ENCODE measurements at regions not wholly inside any gene's neighbourhood (a gene's known extent, or its start where the extent isn't known, plus 50 kb on each side); places are given as distances from the start of the nearest gene placed in this dataset.

DNA sequence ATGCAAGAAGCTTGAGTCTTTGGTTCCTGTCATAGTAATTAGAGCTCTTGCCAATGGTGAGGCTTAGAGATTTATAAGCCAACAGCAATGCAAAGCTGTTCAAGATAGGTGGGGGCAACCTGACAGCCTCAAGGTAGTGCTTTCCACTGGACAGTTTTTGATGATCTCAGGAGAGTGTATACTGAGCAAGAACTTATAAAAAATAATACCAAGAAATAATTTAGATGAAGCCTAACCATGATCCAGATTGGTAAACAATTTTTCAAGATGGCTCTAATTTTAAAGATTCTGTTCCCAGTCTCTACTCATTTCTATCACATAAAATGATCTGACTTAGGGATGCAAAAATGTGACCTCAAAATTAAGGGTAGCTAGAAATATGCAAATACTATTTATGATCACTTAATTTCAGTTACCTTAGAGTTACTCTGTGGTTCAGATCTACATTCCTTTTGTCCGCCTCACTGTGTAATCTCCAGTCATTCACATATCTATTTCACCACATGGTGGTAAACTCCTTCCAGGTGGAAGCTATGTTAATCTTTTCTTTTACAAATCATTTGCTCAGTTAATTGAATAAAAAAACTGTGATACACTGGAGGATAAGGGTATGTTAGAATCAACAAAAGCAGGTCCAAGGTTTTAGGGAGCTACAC lies 1228.0 kb upstream of the C9orf72 start:
- TF ChIP-seq, protein P1, sequence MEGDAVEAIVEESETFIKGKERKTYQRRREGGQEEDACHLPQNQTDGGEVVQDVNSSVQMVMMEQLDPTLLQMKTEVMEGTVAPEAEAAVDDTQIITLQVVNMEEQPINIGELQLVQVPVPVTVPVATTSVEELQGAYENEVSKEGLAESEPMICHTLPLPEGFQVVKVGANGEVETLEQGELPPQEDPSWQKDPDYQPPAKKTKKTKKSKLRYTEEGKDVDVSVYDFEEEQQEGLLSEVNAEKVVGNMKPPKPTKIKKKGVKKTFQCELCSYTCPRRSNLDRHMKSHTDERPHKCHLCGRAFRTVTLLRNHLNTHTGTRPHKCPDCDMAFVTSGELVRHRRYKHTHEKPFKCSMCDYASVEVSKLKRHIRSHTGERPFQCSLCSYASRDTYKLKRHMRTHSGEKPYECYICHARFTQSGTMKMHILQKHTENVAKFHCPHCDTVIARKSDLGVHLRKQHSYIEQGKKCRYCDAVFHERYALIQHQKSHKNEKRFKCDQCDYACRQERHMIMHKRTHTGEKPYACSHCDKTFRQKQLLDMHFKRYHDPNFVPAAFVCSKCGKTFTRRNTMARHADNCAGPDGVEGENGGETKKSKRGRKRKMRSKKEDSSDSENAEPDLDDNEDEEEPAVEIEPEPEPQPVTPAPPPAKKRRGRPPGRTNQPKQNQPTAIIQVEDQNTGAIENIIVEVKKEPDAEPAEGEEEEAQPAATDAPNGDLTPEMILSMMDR (conservative IDR thresholded peaks at IDR 0.05 in 1 of 2, IDR thresholded peaks at IDR 0.05 in 1 of 2; ENCODE audit: extremely low read depth in 1 of 2, insufficient read depth in 1 of 2, low read depth in 1 of 2, low read length in 2 of 2) = no peak
- TF ChIP-seq EZH2 (IDR thresholded peaks at IDR 0.05; ENCODE audit: borderline replicate concordance, low read length) = no peak

All from mammary epithelial cell (primary cell).